Smooth muscle cell (in vitro differentiated cells): ENCODE measurements at regions not wholly inside any gene's neighbourhood (a gene's known extent, or its start where the extent isn't known, plus 50 kb on each side); places are given as distances from the start of the nearest gene placed in this dataset.
A peak's percentile ranks its signal among the peaks of the same experiment; 100 is the strongest.
"Not testable (repeated sequence)": the region's sequence is repeated elsewhere in the genome, so short reads cannot be mapped to it uniquely, and the experiment has no call there.

Experiments used
- DNase-seq: peaks from one replicate; lab custom pipeline; 2025; ENCODE audit not compliant: unreplicated experiment; lab: John Stamatoyannopoulos, UW
- H2AFZ ChIP-seq: fragments of 200-600 bp; sonication (generic); 2 replicates; pipeline ENCODE4 v1.6.0; 2016; ENCODE audit warnings: antibody characterized with exemption, low read depth, mild to moderate bottlenecking
- H3F3A ChIP-seq: fragments of 200-600 bp; sonication (generic); 2 replicates; pipeline ENCODE4 v1.6.0; 2017; ENCODE audit warnings: antibody characterized with exemption, low read depth
- H3K27ac ChIP-seq: fragments of 200-600 bp; sonication (generic); 2 replicates; pipeline ENCODE4 v1.5.1; 2016; ENCODE audit warnings: low read depth, mild to moderate bottlenecking
- H3K27me3 ChIP-seq: fragments of 200-600 bp; sonication (generic); 2 replicates; pipeline ENCODE4 v1.6.1; 2016; ENCODE audit warnings: low read depth, mild to moderate bottlenecking
- H3K36me3 ChIP-seq: fragments of 200-600 bp; sonication (generic); 2 replicates; pipeline ENCODE4 v1.5.1; 2016; ENCODE audit warnings: low read depth
- H3K4me1 ChIP-seq: fragments of 200-600 bp; sonication (generic); 2 replicates; pipeline ENCODE4 v1.5.1; 2016; ENCODE audit warnings: low read depth
- H3K4me2 ChIP-seq: fragments of 200-600 bp; sonication (generic); 2 replicates; pipeline ENCODE4 v1.6.0; 2016; ENCODE audit warnings: mild to moderate bottlenecking
- H3K4me3 ChIP-seq: fragments of 200-600 bp; sonication (generic); 2 replicates; pipeline ENCODE4 v1.5.1; 2016; ENCODE audit warnings: mild to moderate bottlenecking
- H3K79me2 ChIP-seq: fragments of 200-600 bp; sonication (generic); 2 replicates; pipeline ENCODE4 v1.6.0; 2016; ENCODE audit warnings: low read depth, mild to moderate bottlenecking
- H3K9ac ChIP-seq: fragments of 200-600 bp; sonication (generic); 2 replicates; pipeline ENCODE4 v1.6.0; 2016; ENCODE audit warnings: low read depth
- H3K9me3 ChIP-seq: fragments of 200-600 bp; sonication (generic); replicated peaks from 2 replicates; pipeline ENCODE4 v1.5.1; 2016; ENCODE audit warnings: low read depth
- H4K20me1 ChIP-seq: fragments of 200-600 bp; sonication (generic); 2 replicates; pipeline ENCODE4 v1.6.0; 2016; ENCODE audit warnings: low read depth
- CTCF ChIP-seq: fragments of 200-600 bp; sonication (generic); IDR thresholded peaks from 2 replicates; pipeline ENCODE4 v1.5.1; 2017; ENCODE audit warnings: borderline replicate concordance, mild to moderate bottlenecking, antibody characterized with exemption; ENCODE audit not compliant: insufficient read depth, poor library complexity, severe bottlenecking
- WGBS: methylation state at CpG from one replicate; pipeline ENCODE4 v1.1.7; 2016; ENCODE audit warnings: low lambda C conversion rate; 5-methylcytosine and 5-hydroxymethylcytosine counted together

- no peak for DNase-seq
- whole genome bisulfite sequencing: 31% methylated on average over 3 of the region's 3 CpGs
- no peaks in the 10 kb centered on the region for H3F3A ChIP-seq
- H3K27ac ChIP-seq: no peak overlapping the region
- no peak overlapping the region for H3K4me3 ChIP-seq
- no peaks in the 10 kb centered on the region for H3K4me1 ChIP-seq
- no peaks in the 10 kb centered on the region for H4K20me1 ChIP-seq
- H3K79me2 ChIP-seq: no peaks in the 10 kb centered on the region
- H3K9ac ChIP-seq: no peak overlapping the region
- no peaks in the 10 kb centered on the region for H3K27me3 ChIP-seq
- H3K36me3 ChIP-seq: peaks cover 4% of the 10 kb centered on the region
- TF ChIP-seq CTCF: no peak
- no peak overlapping the region for H2AFZ ChIP-seq
- H3K9me3 ChIP-seq: no peaks in the 10 kb centered on the region
- H3K4me2 ChIP-seq: peak overlapping the region; percentile 21
These were observed 886.2 kb upstream of the NRXN1 start for GRCh38 chr2:51918113-51918512.

DNA sequence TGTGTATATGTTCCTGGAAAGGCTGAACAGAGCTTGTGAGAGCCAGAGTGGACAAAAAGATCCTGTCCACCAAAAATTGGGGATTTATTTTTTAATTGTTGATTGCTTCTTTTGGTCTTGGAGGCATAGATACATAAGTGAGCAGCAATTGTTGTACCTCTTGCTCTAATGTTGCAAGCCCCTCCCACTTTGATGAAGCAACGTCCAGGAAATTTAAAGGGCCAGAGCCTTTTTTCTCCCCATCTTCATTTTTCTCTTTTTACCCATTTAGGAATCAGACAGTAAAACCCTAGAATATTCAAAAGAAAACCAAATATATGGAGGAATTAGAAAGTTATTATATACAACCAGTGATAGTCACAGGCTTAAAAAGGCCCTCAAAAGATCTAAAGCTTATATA lies 871.8 kb upstream of the NRXN1 start:
- Histone ChIP-seq H3K4me3 (no peak overlapping the region), H3K4me1 (no peaks in the 10 kb centered on the region), H4K20me1 (no peaks in the 10 kb centered on the region), H3K9me3 (no peaks in the 10 kb centered on the region), H3K27me3 (no peaks in the 10 kb centered on the region), H3K36me3 (no peaks in the 10 kb centered on the region), H3F3A (no peaks in the 10 kb centered on the region), H3K27ac (no peak overlapping the region), H3K4me2 (no peak overlapping the region), H3K79me2 (no peaks in the 10 kb centered on the region), H2AFZ (no peak overlapping the region), H3K9ac (no peak overlapping the region)
- 70% methylated on average over 1 of the region's 1 CpG for WGBS
- DNase-seq: no peak
- no peak for TF ChIP-seq CTCF

DNA sequence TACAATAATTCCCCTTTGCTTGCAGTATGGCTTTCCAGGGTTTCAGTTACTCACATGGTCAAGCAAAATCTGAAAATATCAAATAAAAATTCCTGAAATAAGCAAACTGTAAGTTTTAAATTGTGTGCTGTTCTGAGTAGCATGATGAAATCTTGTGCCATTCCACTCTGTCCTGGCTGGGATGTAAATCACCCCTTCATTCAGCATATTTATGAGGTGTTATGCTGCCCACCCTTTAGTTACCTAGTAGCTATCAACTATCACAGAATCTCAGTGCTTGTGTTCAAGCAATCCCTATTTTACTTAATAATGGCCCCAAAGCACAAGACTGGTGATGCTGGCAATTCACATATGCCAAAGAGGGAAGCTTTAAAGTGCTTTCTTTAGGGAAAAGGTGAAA lies 867.7 kb upstream of the NRXN1 start:
- Histone ChIP-seq H3K79me2 (no peaks in the 10 kb centered on the region), H4K20me1 (no peaks in the 10 kb centered on the region), H3K4me1 (no peaks in the 10 kb centered on the region), H3K27ac (no peak overlapping the region), H3K27me3 (no peaks in the 10 kb centered on the region), H3F3A (no peaks in the 10 kb centered on the region), H3K36me3 (no peaks in the 10 kb centered on the region), H3K4me2 (no peak overlapping the region), H3K9me3 (no peaks in the 10 kb centered on the region), H3K9ac (no peak overlapping the region), H2AFZ (peak overlapping the region; percentile 48), H3K4me3 (no peak overlapping the region)
- no peak for TF ChIP-seq CTCF
- no peak for DNase-seq

DNA sequence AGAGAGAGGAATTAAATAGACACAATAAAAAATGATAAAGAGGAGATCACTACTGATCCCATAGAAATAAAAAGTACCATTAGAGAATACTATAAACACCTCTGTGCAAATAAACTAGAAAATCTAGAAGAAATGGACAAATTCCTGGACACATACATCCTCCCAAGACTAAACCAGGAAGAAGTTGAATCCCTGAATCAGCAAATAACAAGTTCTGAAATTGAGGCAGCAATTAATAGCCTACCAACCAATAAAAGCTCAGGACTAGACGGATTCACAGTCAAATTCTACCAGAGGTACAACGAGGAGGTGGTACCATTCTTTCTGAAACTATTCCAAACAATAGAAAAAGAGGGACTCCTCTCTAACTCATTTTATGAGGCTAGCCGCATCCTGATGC lies 862.7 kb upstream of the NRXN1 start:
- H3K9ac ChIP-seq, H3K79me2 ChIP-seq, H2AFZ ChIP-seq, DNase-seq, H3K9me3 ChIP-seq, H3K4me1 ChIP-seq, H3K27me3 ChIP-seq, H3K4me2 ChIP-seq, H3K4me3 ChIP-seq, H3K27ac ChIP-seq, H3K36me3 ChIP-seq, H3F3A ChIP-seq, H4K20me1 ChIP-seq: not testable (repeated sequence)
- 91% methylated on average over 3 of the region's 3 CpGs for WGBS
